ENCODE measurements at regions not wholly inside any gene's neighbourhood (a gene's known extent, or its start where the extent isn't known, plus 50 kb on each side); places are given as distances from the start of the nearest gene placed in this dataset.

DNA sequence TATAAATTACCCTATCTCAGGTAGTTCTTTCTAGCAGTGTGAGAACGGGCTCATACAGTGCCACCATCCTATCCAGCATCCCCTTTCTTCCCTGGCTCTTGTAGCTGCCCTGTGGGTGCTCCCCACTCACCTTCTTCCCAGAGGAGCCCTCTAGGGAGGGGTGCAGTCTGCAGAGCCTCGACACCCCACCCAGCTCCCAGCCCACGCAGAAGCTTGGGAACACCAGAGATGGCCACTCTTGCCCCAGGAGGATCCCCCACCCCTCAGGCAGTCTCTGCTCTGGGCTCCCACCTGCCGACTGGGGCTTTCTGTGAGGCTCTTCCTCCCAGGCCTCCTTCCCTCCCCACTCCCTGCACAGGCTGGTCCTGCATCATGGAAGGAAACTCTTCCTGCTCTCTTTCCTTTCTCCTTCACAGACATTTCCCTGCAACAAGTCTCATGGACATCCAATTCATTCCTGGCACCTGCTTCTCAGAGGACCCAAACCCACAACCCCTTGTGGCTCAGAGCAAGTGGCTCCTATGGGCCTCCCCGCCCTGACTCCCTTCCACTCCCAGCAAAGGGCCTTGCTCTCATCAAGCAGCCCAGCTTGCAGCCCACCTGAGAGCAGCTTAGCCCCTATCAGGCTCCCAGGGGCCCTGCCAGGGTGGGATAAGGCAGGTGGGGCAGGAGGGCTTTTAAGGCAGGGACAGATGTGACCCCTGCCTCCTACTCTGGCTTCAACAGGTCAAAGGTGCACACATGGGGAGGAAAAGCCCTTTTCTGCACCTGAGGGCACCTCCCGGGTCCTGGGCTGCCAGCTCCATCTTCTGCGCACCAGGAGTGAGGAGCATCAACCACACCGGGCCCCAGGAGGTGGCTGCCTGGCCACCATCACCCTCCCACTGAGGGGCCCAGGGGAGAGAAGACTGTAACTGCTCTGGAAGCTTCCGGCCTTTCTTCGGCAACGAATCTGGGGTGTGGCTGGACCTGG lies 263.8 kb upstream of the TNRC6C start:
- no peak for DNase-seq

- no peak for DNase-seq
Measured at GRCh38 chr17:77695386-77695785, 263.1 kb upstream of the TNRC6C start.

DNA sequence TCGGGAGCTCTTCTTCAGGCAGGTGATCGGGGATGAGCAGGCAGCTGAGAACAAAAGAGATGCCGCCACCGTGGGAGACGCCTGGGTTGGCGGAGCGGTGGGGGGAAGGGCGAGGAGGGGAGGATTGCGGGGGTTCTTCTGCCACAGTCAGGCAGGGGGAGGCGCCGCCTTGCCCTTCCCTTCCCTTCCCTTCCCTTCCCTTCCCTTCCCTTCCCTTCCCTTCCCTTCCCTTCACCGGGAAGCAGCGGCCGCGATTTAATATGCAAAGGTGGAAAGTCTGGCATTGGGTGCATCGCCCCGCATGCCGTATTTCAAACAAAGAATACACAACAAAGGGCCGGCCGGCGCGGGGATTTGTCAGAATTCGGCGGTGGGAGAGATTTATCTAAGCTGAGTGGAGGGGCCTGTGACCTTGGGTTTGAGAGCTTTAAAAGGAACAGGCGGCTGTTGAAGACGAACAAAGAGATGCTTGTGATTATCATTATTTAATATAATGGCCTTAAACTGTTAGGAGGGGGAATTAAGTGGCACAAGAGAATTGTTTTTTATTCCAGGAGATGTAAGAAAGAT lies 262.3 kb upstream of the TNRC6C start:
- no peak for DNase-seq

DNA sequence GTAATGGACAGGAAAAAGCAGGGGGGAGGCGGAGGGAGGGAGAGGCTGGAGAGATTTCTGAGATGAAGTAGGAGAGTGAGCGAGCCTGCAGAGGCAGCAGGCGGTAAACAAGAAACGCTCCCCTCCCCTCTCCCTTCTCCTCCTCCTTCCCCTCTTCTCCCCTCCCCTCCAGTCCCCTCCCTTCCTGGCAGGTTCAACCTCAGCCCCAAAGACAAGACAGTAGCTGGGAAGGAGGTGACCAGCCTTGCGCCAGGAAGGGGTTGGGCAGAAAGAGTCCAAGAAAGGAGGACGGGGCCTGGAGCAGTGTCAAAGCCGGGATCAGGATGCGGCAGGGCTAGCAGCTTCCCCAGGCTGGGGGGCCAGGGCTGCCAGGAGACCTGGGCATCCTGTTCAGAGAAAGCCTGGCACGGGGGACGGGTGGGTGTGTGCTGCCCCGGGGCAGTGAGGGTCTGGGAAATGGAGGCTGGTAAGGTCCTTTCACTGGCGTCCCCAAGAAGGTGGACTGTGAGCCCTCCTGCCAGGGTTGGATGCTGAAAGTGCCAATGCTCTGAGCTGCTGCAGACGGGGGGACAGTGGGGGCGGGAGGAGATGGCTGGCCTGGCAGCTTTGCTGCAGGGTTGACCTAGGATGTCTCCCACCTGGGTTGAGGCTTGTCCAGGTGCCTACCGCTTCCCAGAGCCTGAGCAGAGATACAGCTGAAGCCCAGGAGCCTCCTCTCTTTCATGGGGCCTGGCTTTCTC lies 261.6 kb upstream of the TNRC6C start:
- no peak for DNase-seq

DNA sequence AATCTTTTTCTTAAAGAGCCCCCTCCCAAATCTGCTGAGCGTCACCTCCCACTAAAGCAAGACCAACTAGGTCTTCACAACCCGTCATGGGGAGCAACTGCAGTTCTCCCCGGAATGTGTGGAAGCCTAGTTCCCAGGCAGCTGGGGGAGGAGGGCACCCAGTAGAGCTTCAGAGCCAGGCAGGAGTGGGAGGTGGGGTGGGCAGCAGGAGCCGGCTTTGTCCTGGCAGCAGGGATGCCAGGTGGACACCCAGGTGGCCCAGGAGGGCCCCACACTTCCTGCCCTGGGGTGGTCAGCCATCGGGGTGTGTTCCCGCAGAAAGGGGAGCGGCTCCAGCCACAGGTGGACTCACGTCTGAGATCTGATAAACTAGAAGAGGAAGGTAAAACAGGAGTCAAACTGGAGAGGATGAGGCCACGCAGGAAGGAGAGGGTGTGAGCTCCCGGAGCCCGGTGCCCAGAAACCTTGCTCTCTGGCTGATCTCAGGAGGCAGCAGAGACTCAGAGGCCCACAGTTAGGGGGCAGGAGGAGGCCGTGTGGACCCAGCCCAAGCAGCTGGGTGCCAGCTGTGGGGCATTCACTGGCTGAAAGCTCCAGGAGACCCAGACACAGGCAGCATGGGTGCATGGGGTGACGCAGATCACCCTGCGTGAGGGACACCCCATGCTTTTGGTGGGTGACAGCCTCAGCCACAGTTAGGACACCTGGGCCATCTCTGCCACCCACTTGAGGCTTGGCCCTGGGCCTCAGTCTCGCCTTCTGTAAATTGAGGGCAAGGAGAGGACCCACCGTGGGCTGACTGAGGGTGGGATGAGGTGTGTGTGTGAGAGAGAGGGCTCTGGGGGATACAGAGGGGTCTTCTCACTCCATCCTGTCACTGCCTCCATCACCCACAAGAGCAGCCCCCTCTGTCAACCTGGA lies 260.8 kb upstream of the TNRC6C start:
- no peak for DNase-seq

- DNase-seq: no peak
Measured at GRCh38 chr17:77698903-77699623, 259.4 kb upstream of the TNRC6C start.

DNA sequence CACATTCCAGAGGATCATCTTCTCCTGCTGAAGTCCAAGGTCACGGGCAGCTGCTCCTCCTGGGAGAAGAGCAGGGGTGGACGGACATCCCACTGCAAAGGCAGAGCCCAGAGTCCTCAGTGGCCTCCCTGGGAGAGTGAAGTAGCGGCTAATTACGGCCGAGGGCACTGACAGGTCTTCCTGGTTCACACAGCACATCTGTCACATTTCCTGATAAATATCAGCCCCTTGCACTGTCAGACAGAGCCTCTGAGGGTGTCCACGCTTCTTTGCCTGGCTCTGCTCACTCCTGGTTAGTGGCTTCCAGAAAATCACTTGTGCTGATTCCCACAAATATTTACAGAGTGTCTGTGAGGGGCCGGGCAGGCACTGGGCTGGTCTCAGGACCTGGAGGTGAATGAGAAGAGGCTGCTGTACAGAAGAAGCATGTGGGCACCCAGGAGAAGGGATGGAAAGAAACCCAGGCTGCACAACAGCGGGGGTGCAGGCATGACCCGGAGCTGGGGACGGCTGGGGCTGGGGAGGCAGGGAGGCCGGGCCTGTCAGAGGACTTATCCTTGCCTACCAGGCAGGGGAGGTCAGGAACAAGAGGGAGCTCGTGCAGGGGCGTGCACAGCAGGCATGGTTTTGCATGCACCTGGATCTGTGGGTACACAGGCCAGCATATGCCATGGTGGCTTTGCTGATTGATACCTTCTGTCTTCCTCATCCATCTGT lies 258.2 kb upstream of the TNRC6C start:
- no peak for DNase-seq

GRCh38 chr17:77701996-77702395 lies 256.5 kb upstream of the TNRC6C start:
- DNase-seq: no peak

- no peak for DNase-seq
Measured at GRCh38 chr17:77704048-77704815, 254.3 kb upstream of the TNRC6C start.

DNA sequence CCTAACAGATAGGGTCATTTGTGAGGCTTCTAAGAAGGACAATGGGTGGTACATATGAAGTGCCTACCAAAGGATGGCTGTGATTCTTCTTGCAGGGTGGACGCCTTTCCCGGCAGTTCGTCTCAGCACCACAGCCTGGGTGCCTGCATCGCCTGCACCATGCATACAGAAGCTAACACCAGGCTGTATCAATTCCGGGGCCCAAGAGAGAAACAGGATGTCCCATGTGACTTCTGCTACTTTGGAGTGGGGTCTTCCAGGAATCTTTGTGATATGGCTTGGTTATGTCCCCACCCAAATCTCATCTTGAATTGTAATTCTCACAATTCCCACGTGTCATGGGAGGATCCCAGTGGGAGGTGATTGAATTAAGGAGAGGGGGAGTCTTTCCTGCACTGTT lies 251.6 kb upstream of the TNRC6C start:
- no peak for DNase-seq

GRCh38 chr17:77707546-77707945 lies 251.0 kb upstream of the TNRC6C start:
- no peak for DNase-seq

DNA sequence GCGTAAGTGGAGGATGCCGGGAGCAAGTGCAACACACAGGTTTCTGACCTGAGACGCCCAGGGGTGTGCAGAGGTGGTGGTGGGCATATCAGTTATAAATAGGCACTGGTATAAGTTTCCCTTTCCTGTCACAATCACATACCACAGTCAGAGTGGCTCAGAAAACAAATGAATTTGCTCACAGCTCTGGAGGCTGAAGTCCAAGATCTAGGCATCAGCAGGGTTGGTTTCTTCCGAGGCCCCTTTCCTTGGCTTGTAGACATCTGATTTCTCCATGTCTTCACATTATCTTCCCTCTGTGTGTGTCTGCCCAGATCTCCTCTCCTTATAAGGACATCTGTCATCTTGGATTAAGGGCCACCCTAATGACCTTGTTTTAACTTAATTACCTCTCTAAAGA lies 250.5 kb upstream of the TNRC6C start:
- DNase-seq: no peak

DNA sequence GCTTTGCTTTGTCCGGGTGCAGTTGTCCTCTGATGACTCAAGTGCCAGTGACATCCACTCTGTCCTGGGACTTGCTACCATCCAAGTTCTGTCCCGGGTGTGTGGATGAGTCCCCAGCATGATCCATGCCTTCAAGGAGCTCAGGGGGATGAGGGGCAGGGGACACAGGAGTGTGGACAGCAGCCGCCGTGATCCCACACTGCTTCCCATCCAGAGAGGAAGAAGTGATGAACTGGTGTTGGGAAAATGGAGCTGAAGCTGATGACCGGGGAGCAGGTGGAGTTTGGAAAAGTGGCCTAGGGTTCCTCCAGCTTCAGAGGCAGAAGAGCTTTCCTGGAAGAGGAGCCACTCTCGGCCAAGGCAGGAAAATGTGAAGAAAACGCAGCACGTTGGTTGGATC lies 249.6 kb upstream of the TNRC6C start:
- no peak for DNase-seq

GRCh38 chr17:77709594-77709993 lies 248.9 kb upstream of the TNRC6C start:
- DNase-seq: no peak

DNA sequence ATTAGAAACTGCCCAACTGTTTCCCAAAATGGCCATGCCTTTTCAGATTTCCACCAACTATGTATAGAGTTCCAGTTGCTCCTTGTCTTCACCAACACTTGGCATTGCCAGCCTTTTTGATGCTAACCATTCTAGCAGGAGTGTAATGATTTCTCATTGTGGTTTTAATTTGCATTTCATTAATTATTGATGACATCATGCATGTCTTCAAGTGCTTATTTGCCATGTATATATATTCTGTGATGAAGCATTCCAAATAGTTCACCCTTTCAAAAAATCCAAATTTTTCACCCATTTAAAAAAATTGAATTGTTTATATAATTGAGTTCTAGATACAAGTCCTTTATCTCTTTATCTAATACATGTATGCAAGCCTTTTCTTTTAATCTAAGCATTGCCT lies 245.9 kb upstream of the TNRC6C start:
- no peak for DNase-seq

GRCh38 chr17:77716289-77716926 lies 242.1 kb upstream of the TNRC6C start:
- DNase-seq: no peak

GRCh38 chr17:77717941-77718668 lies 240.4 kb upstream of the TNRC6C start:
- DNase-seq: no peak

DNA sequence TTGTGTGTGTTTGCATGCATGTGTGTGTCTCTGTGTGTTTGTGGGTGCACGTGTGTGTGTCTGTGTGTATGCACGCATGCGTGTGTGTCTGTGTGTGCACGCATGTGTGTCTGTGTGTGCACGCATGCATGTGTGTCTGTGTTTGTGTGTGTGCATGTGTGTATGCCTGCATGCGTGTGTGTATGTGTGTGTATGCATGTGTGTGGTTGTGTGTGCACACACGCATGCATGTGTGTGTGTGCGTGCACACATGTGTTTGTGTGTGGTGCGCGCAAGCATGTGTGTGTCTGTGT lies 239.9 kb upstream of the TNRC6C start:
- no peak for DNase-seq

DNA sequence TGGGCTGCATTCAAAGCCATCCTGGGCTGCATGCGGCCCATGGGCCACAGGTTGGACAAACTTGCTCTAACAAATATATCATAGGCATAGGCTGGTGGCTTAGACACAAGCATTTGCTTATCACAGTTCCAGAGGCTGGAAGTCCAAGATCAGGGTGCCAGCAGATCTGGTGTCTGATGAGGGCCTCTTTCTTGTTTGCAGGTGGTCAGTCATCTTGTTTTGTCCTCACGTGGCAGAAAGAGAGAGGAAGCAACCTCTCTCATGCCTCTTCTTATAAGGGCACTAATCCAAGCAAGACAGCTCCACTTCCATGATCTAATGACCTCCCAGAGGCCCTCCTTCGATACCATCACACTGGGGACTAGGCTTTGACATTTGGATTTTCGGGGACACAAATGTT lies 238.7 kb upstream of the TNRC6C start:
- no peak for DNase-seq

Data from NCI-H2029 (cell line).